G401 (cell line): ENCODE measurements at regions not wholly inside any gene's neighbourhood (a gene's known extent, or its start where the extent isn't known, plus 50 kb on each side); places are given as distances from the start of the nearest gene placed in this dataset.

Experiments
- DNase-seq: peaks from one replicate; pipeline ENCODE4 v3.0.0-alpha.2; 2015; ENCODE audit warnings: low spot score
- in situ Hi-C: cut with HindIII; loops from 2 replicates; pipeline ENCODE4 v1.10.0; 2016; ENCODE audit warnings: low sequenced_read_pairs, mixed read lengths

DNA sequence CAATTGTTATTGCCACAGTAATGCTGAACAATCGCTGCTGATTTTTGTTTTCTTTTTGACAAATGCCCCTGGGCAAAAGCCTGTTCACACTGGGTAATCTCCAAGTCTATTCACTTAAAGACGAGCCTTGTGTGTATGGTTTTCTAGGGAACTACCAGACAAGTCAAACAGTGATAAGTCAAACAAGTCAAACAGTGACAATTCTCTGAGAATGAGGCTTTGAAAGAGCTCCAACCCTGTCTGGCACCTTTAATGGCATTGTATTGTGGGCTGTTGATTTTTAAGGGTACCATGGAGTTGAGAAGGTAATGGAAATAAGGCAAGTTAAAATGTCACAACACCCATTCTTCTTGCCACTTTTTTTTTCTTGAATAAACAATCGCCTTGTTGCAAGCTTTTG, 59.4 kb upstream of the TMC3 start:
- in situ Hi-C loops, result no loop called here
- no peak for DNase-seq

DNA sequence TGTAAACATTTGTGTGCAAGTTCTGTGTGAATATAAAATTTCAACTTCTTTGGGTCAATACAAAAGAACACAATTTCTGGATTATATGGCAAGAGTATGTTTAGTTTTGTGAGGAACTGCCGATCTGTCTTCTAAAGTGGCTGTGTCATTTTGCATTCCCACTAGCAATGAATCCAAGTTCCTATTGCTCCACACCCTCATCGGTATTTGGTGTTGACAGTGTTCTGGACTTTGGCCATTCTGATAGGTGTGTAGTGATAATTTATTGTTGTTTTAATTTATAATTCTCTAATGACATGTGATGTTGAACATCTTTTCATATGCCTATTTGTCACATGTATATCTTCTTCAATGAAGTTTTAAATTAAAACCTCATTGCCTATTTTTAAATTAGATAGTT, 58.2 kb upstream of the TMC3 start:
- no peak for DNase-seq
- in situ Hi-C loops, result no loop called here

DNA sequence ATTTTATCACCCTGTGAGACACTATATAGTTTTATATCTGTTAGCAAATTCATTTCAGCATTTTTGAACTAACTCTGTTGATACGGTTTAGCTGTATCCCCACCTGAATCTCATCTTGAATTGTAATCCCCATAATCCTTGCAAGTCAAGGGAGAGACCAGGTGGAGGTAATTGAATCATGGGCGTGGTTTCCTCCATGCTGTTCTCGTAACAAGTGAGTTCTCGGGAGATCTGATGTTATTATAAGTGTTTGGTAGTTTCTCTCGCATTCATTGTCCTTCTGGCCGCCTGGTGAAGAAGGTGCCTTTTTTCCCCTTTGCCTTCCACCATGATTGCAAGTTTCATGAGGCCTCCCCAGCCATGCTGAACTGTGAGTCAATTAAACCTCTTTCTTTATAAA, 53.2 kb upstream of the TMC3 start:
- in situ Hi-C loops, result no loop called here
- no peak for DNase-seq

DNA sequence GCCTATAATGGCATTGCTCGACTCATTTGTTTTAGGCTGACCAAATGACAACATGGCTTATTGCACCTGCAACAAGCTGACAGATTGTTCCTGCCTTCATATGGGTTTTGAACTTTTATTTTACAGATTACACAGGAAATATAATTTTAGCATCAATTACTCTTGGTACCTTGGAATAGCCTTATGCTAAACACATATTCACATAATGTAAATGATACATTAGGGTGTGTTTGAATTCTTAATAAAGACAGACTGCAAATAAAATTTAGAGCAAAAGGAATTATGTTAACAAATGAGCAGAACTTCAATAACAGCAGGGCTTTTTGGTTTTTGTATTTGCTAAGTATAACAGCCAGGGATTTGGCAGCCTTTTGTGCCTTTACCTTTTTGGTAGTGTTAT, 51.9 kb upstream of the TMC3 start:
- no peak for DNase-seq
- in situ Hi-C loops, result no loop called here
